ENCODE measurements at regions not wholly inside any gene's neighbourhood (a gene's known extent, or its start where the extent isn't known, plus 50 kb on each side); places are given as distances from the start of the nearest gene placed in this dataset.
"Not testable (repeated sequence)": the region's sequence is repeated elsewhere in the genome, so short reads cannot be mapped to it uniquely, and the experiment has no call there.

DNA sequence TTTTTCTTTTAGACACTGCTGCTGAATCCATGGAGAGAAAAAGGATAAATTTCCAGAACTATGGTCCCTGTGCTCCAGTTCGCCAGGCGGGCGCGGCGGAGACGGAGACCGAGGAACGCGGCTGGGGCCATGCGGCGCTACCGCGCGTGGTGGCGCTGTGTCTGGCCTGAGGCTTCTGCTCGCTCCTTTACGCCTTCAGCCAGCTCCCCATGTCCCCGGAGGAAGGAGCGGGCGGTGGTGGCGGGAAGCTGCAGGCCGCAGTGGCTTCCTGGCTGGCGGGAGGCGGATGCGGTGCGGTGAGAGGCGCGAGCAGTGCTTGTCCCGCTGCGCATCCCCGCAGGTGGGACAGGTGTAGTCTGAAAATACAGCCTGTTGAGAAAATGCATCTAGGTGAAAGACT, 791.3 kb downstream of the SPATA31A6 start:
- H3K4me3 ChIP-seq (ENCODE audit: low read length); H4K5ac ChIP-seq (ENCODE audit: low read length); H3K56ac ChIP-seq (ENCODE audit: low read length); H3K18ac ChIP-seq (ENCODE audit: low read length); H3K27me3 ChIP-seq (ENCODE audit: insufficient read depth, low read length, poor library complexity); H2BK15ac ChIP-seq (replicated peaks; ENCODE audit: low read depth); H3K79me1 ChIP-seq (ENCODE audit: low read length); H2AK5ac ChIP-seq (ENCODE audit: low read length); H3K4me2 ChIP-seq (ENCODE audit: low read length); H3K4ac ChIP-seq (ENCODE audit: low read depth, low read length); H4K8ac ChIP-seq (ENCODE audit: low read depth, low read length); H3K36me3 ChIP-seq (ENCODE audit: control insufficient read depth, insufficient read depth, low read length); H2BK120ac ChIP-seq (ENCODE audit: low read depth, low read length); H3K9ac ChIP-seq (ENCODE audit: low read length); H3K79me2 ChIP-seq (ENCODE audit: control insufficient read depth, insufficient read depth, low read length); H3K23ac ChIP-seq (ENCODE audit: low read length); H3K27ac ChIP-seq (ENCODE audit: low read depth, low read length); H3K4me1 ChIP-seq (ENCODE audit: control insufficient read depth, low read depth, low read length); H2BK5ac ChIP-seq (ENCODE audit: low read length): not testable (repeated sequence)
- no CpG with 5 or more reads among the region's 31 CpGs for WGBS (ENCODE audit: extremely low coverage, insufficient coverage, low lambda C conversion rate)
- peak; percentile 37 for DNase-seq

DNA sequence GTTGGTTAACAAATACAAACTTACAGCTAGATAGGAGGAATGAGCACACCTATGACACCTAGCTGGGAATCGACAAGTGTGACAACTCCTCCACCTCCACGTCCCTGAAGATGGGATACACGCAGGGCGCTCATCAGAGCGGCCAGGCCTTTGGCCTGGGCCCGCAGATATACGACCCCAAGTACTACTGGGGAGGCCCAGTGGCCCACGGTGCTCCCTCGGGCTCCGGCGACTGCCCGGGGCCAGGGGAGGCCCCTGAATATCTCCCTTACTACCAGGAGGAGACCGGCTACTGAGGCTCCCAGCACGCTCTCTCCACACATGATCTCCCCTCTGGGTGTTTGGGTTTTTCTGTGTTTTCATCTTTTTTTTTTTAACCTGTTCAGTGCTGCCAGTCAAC, 801.3 kb downstream of the SPATA31A6 start:
- H3K18ac ChIP-seq (ENCODE audit: low read length), result not testable (repeated sequence)

More for the DNA sequence above, 801.3 kb downstream of the SPATA31A6 start:
- H2BK15ac ChIP-seq (replicated peaks; ENCODE audit: low read depth); DNase-seq; H3K79me1 ChIP-seq (ENCODE audit: low read length); H3K9ac ChIP-seq (ENCODE audit: low read length); H3K56ac ChIP-seq (ENCODE audit: low read length); H3K23ac ChIP-seq (ENCODE audit: low read length); H3K4me1 ChIP-seq (ENCODE audit: control insufficient read depth, low read depth, low read length); H2BK120ac ChIP-seq (ENCODE audit: low read depth, low read length); H2BK5ac ChIP-seq (ENCODE audit: low read length); H4K8ac ChIP-seq (ENCODE audit: low read depth, low read length); H3K27ac ChIP-seq (ENCODE audit: low read depth, low read length); H4K5ac ChIP-seq (ENCODE audit: low read length); H3K4me3 ChIP-seq (ENCODE audit: low read length); H2AK5ac ChIP-seq (ENCODE audit: low read length); H3K27me3 ChIP-seq (ENCODE audit: insufficient read depth, low read length, poor library complexity); H3K36me3 ChIP-seq (ENCODE audit: control insufficient read depth, insufficient read depth, low read length); H3K4me2 ChIP-seq (ENCODE audit: low read length); H3K4ac ChIP-seq (ENCODE audit: low read depth, low read length); H3K79me2 ChIP-seq (ENCODE audit: control insufficient read depth, insufficient read depth, low read length): not testable (repeated sequence)
- no CpG with 5 or more reads among the region's 14 CpGs for WGBS (ENCODE audit: extremely low coverage, insufficient coverage, low lambda C conversion rate)
